ENCODE measurements at regions not wholly inside any gene's neighbourhood (a gene's known extent, or its start where the extent isn't known, plus 50 kb on each side); places are given as distances from the start of the nearest gene placed in this dataset.

GRCh38 chr21:29436650-29437049 lies 137.9 kb downstream of the BACH1 start:
- BruUV-seq (replicated peaks), result no TSS peak
- ATAC-seq (no peak), FAIRE-seq (no peak), DNase-seq (ENCODE audit: extremely low read depth in 1 of 4, low spot score in 3 of 4) (no peak)
- in situ Hi-C loops (cut with MboI), result no loop called here
- CTCF ChIA-PET (ENCODE audit: low intra/inter-chr PET ratio), result no interaction called here
- Histone ChIP-seq H3K79me2 (ENCODE audit: control insufficient read depth, insufficient read depth, low read length) (no peaks in the 10 kb centered on the region), H3K9me1 (ENCODE audit: control insufficient read depth, insufficient read depth, low read length) (no peaks in the 10 kb centered on the region), H3K4me1 (replicated peaks in 1 of 2; ENCODE audit: control insufficient read depth in 2 of 2, insufficient read depth in 2 of 2, low read length in 2 of 2) (0 out of 5 replicates have a peak, but pooled peaks cover 0 to 9% of the 10 kb centered on the region in 2 experiments), H3K27ac (ENCODE audit: extremely low read depth, low read depth, low read length) (no peak overlapping the region), H3K4me2 (ENCODE audit: insufficient read depth, low read length) (no peak overlapping the region), H3K9me3 (replicated peaks; ENCODE audit: control insufficient read depth, insufficient read depth, low read depth, low read length) (no peaks in the 10 kb centered on the region), H3K27me3 (ENCODE audit: control insufficient read depth in 2 of 2, insufficient read depth in 2 of 2, low read length in 2 of 2) (no peaks in the 10 kb centered on the region), H3K36me3 (ENCODE audit: control insufficient read depth, insufficient read depth, low read length) (no peaks in the 10 kb centered on the region), H3K4me3 (no peak overlapping the region), H4K20me1 (replicated peaks; ENCODE audit: control insufficient read depth, insufficient read depth, low read length) (no peaks in the 10 kb centered on the region), H3K9ac (ENCODE audit: insufficient read depth in 1 of 2, low read depth in 2 of 2, low read length in 2 of 2) (no peak overlapping the region), H2AFZ (ENCODE audit: low read depth, low read length) (no peak overlapping the region)
- TF ChIP-seq SNAPC5 (CRISPR knock-in tag; IDR thresholded peaks at IDR 0.05) (no peak), ZC3H4 (CRISPR knock-in tag; IDR thresholded peaks at IDR 0.05; ENCODE audit: borderline replicate concordance) (no peak), RBM15 (IDR thresholded peaks at IDR 0.05; ENCODE audit: insufficient read depth, low read length) (no peak)
- POLR2A ChIA-PET, result no interaction called here
- 81% methylated on average over 2 of the region's 2 CpGs for WGBS (ENCODE audit: insufficient coverage, low coverage, missing lambda C conversion rate)
- intact Hi-C loops (cut with micrococcal nuclease), result no loop called here

DNA sequence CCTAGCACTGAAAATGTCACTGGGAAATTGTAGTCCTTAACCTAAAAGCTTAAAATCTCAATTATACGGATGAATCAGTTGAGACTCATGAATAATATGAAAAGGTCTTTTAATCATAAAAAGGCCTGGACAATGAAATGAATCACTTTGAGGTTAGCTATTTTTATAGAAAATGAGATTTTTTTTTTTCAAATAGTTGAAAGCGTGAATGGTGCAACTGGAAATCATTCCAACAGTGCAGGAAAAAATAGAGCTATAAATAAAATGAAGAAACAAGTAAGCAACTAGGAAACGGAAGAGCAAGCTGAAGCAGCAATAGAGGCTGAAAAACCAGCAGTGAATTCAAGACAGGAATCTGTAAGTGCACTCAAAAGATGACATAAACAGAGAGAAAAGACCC lies 142.9 kb downstream of the BACH1 start:
- 88% methylated on average over 3 of the region's 3 CpGs for WGBS (ENCODE audit: insufficient coverage, low coverage, missing lambda C conversion rate)
- H3K9ac ChIP-seq (ENCODE audit: insufficient read depth in 1 of 2, low read depth in 2 of 2, low read length in 2 of 2), result no peak overlapping the region
- no TSS peak for BruUV-seq (replicated peaks)
- no peaks in the 10 kb centered on the region for H3K27me3 ChIP-seq (ENCODE audit: control insufficient read depth in 2 of 2, insufficient read depth in 2 of 2, low read length in 2 of 2)
- H4K20me1 ChIP-seq (replicated peaks; ENCODE audit: control insufficient read depth, insufficient read depth, low read length), result no peaks in the 10 kb centered on the region
- H3K27ac ChIP-seq (ENCODE audit: extremely low read depth, low read depth, low read length), result no peak overlapping the region
- no peak for DNase-seq (ENCODE audit: extremely low read depth in 1 of 4, low spot score in 3 of 4)
- ATAC-seq, result no peak
- no peaks in the 10 kb centered on the region for H3K36me3 ChIP-seq (ENCODE audit: control insufficient read depth, insufficient read depth, low read length)
- no peaks in the 10 kb centered on the region for H3K79me2 ChIP-seq (ENCODE audit: control insufficient read depth, insufficient read depth, low read length)
- intact Hi-C loops (cut with micrococcal nuclease) (no loop called here), in situ Hi-C loops (cut with MboI) (no loop called here)
- CTCF ChIA-PET (ENCODE audit: low intra/inter-chr PET ratio), result no interaction called here
- no peaks in the 10 kb centered on the region for H3K4me1 ChIP-seq (replicated peaks in 1 of 2; ENCODE audit: control insufficient read depth in 2 of 2, insufficient read depth in 2 of 2, low read length in 2 of 2)
- no peaks in the 10 kb centered on the region for H3K9me1 ChIP-seq (ENCODE audit: control insufficient read depth, insufficient read depth, low read length)
- POLR2A ChIA-PET, result no interaction called here
- H3K4me3 ChIP-seq, result no peak overlapping the region
- no peaks in the 10 kb centered on the region for H3K9me3 ChIP-seq (replicated peaks; ENCODE audit: control insufficient read depth, insufficient read depth, low read depth, low read length)
- no peak overlapping the region for H3K4me2 ChIP-seq (ENCODE audit: insufficient read depth, low read length)
- H2AFZ ChIP-seq (ENCODE audit: low read depth, low read length), result no peak overlapping the region
- no peak for FAIRE-seq
- no peak for TF ChIP-seq SNAPC5 (CRISPR knock-in tag; IDR thresholded peaks at IDR 0.05)
- TF ChIP-seq, protein P1, sequence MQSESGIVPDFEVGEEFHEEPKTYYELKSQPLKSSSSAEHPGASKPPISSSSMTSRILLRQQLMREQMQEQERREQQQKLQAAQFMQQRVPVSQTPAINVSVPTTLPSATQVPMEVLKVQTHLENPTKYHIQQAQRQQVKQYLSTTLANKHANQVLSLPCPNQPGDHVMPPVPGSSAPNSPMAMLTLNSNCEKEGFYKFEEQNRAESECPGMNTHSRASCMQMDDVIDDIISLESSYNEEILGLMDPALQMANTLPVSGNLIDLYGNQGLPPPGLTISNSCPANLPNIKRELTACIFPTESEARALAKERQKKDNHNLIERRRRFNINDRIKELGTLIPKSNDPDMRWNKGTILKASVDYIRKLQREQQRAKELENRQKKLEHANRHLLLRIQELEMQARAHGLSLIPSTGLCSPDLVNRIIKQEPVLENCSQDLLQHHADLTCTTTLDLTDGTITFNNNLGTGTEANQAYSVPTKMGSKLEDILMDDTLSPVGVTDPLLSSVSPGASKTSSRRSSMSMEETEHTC (IDR thresholded peaks at IDR 0.05), result no peak
- TF ChIP-seq, protein P2, sequence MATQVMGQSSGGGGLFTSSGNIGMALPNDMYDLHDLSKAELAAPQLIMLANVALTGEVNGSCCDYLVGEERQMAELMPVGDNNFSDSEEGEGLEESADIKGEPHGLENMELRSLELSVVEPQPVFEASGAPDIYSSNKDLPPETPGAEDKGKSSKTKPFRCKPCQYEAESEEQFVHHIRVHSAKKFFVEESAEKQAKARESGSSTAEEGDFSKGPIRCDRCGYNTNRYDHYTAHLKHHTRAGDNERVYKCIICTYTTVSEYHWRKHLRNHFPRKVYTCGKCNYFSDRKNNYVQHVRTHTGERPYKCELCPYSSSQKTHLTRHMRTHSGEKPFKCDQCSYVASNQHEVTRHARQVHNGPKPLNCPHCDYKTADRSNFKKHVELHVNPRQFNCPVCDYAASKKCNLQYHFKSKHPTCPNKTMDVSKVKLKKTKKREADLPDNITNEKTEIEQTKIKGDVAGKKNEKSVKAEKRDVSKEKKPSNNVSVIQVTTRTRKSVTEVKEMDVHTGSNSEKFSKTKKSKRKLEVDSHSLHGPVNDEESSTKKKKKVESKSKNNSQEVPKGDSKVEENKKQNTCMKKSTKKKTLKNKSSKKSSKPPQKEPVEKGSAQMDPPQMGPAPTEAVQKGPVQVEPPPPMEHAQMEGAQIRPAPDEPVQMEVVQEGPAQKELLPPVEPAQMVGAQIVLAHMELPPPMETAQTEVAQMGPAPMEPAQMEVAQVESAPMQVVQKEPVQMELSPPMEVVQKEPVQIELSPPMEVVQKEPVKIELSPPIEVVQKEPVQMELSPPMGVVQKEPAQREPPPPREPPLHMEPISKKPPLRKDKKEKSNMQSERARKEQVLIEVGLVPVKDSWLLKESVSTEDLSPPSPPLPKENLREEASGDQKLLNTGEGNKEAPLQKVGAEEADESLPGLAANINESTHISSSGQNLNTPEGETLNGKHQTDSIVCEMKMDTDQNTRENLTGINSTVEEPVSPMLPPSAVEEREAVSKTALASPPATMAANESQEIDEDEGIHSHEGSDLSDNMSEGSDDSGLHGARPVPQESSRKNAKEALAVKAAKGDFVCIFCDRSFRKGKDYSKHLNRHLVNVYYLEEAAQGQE (IDR thresholded peaks at IDR 0.05; ENCODE audit: borderline replicate concordance), result no peak
- TF ChIP-seq, protein P2 (CRISPR knock-in tag; IDR thresholded peaks at IDR 0.05; ENCODE audit: low read depth), result no peak
